Activated CD4-positive, alpha-beta memory T cell treated with anti-CD3 and anti-CD28 coated beads, Interleukin-2, amount 10 ng/mL, durations not matched to agents 7 days and 5 days (primary cell): ENCODE measurements at regions not wholly inside any gene's neighbourhood (a gene's known extent, or its start where the extent isn't known, plus 50 kb on each side); places are given as distances from the start of the nearest gene placed in this dataset.
"Not testable (repeated sequence)": the region's sequence is repeated elsewhere in the genome, so short reads cannot be mapped to it uniquely, and the experiment has no call there.

Experiments
- CTCF ChIA-PET: fragments of 350-600 bp; sonication (Branson Sonifier 250); formaldehyde crosslinking; loops from one replicate; lab custom pipeline; 2021; ENCODE audit warnings: antibody characterized with exemption, inconsistent platforms; lab: Charles Lee
- POLR2A ChIA-PET: fragments of 350-600 bp; sonication (Branson Sonifier 250); formaldehyde crosslinking; loops from one replicate; lab custom pipeline; 2021; ENCODE audit warnings: antibody characterized with exemption; lab: Charles Lee
- DNase-seq: peaks from one replicate; pipeline ENCODE4 v3.0.0-alpha.2; 2020
- H3K27ac Mint-ChIP-seq: one replicate; pipeline ENCODE4 v1.8.0; 2021; ENCODE audit warnings: mild to moderate bottlenecking, mixed read lengths
- H3K27me3 Mint-ChIP-seq: one replicate; pipeline ENCODE4 v1.8.0; 2021; ENCODE audit warnings: mixed read lengths
- H3K36me3 Mint-ChIP-seq: one replicate; pipeline ENCODE4 v1.8.0; 2021; ENCODE audit warnings: low read depth, mixed read lengths
- H3K4me1 Mint-ChIP-seq: one replicate; pipeline ENCODE4 v1.8.0; 2021; ENCODE audit warnings: mixed read lengths
- H3K4me3 Mint-ChIP-seq: one replicate; pipeline ENCODE4 v1.8.0; 2021; ENCODE audit warnings: mild to moderate bottlenecking, mixed read lengths
- H3K9me3 Mint-ChIP-seq: one replicate; pipeline ENCODE4 v1.8.0; 2021; ENCODE audit warnings: mixed read lengths

DNA sequence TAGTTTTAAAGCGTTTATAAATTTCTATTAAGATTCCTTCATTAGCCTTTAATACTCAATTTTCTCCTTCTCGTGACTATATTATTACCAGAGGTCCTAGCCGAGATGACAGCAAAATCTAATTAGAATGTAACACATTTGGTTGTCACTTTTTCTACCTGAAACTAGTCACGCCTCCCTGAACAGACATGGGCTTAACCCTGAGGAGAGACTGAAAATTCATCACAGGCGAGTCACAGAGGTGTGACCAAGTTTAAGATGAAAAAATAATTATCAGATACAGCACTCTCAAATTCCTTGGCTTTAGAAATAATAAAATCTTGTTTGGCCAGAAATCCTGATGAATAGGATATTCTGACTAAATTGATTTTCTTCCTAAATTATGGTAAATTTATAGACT lies 834.4 kb upstream of the SLC39A10 start:
- no peaks in the 10 kb centered on the region for H3K4me1 Mint-ChIP-seq
- H3K27ac Mint-ChIP-seq: no peak overlapping the region
- no peak overlapping the region for H3K4me3 Mint-ChIP-seq

DNA sequence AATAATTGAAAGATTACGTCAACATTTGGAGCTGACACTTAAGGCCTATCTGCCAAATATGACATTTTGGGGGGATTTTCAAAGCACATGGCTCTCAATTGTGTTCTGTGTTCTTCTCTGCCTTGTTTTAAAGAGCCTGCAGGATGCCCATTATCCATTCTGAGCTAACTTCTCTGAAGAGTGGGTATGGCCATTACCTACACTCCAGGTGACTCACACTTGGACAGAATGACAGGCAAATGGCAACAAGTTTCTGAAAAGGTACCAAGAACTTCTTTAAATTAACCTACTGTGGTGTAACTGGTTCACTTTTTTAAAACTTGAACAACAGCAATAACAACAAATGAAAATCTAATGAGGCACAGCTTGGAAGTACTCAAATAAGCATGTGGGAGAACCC lies 834.9 kb upstream of the SLC39A10 start:
- DNase-seq: no peak
- ChIA-PET CTCF (no interaction called here), POLR2A (no interaction called here)
- no peaks in the 10 kb centered on the region for H3K36me3 Mint-ChIP-seq
- H3K27me3 Mint-ChIP-seq: no peaks in the 10 kb centered on the region
- no peak overlapping the region for H3K4me3 Mint-ChIP-seq
- H3K4me1 Mint-ChIP-seq: no peaks in the 10 kb centered on the region
- H3K9me3 Mint-ChIP-seq: no peaks in the 10 kb centered on the region
- no peak overlapping the region for H3K27ac Mint-ChIP-seq

More for the DNA sequence above, 834.4 kb upstream of the SLC39A10 start:
- no peaks in the 10 kb centered on the region for H3K9me3 Mint-ChIP-seq
- no peak for DNase-seq
- H3K27me3 Mint-ChIP-seq: no peaks in the 10 kb centered on the region
- CTCF ChIA-PET: no interaction called here
- POLR2A ChIA-PET: no interaction called here
- H3K36me3 Mint-ChIP-seq: no peaks in the 10 kb centered on the region

DNA sequence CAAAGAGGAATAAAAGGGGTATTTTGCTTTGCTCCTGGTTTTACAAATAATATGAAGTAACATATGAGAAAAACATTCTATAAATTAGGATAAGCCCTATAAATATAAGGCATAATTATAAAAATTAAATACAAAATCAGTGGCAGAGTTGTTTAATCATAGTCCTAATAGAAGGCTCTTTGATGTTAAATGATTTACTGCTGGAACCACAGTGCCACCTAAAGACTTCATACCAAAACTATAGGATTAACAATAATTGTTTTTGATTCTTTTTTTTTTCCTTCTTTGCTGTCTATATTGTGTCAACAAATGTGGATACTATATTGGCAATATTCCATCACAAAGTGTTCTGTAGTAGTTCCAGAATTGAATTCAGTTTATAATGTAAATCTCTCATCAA lies 837.7 kb upstream of the SLC39A10 start:
- H3K27ac Mint-ChIP-seq: no peak overlapping the region
- POLR2A ChIA-PET: no interaction called here
- H3K9me3 Mint-ChIP-seq: no peaks in the 10 kb centered on the region
- no peak overlapping the region for H3K4me3 Mint-ChIP-seq
- H3K36me3 Mint-ChIP-seq: no peaks in the 10 kb centered on the region
- no peak for DNase-seq
- CTCF ChIA-PET: no interaction called here
- no peaks in the 10 kb centered on the region for H3K4me1 Mint-ChIP-seq
- H3K27me3 Mint-ChIP-seq: no peaks in the 10 kb centered on the region

DNA sequence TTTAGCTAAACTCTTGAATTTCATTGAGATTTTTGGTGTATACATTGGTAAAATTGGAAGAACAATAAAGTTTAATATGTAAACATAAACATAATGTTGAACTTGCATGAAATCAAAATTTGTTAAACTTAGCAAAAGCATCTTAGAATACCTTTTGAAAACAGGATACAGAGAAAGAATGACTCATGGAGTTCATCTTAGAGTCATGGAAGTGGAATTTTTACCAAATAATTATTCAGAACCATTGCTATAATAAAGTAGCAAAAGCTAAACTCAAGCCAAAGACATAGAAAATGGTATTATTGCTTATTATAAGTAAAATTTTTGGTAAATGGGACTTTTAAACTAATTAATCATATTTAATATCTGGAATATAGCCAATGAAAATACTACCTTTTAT lies 841.6 kb upstream of the SLC39A10 start:
- CTCF ChIA-PET: no interaction called here
- H3K27ac Mint-ChIP-seq: no peak overlapping the region
- H3K4me3 Mint-ChIP-seq: no peak overlapping the region
- no peak for DNase-seq
- no peaks in the 10 kb centered on the region for H3K27me3 Mint-ChIP-seq
- no peaks in the 10 kb centered on the region for H3K36me3 Mint-ChIP-seq
- H3K4me1 Mint-ChIP-seq: no peaks in the 10 kb centered on the region
- H3K9me3 Mint-ChIP-seq: no peaks in the 10 kb centered on the region
- POLR2A ChIA-PET: no interaction called here

DNA sequence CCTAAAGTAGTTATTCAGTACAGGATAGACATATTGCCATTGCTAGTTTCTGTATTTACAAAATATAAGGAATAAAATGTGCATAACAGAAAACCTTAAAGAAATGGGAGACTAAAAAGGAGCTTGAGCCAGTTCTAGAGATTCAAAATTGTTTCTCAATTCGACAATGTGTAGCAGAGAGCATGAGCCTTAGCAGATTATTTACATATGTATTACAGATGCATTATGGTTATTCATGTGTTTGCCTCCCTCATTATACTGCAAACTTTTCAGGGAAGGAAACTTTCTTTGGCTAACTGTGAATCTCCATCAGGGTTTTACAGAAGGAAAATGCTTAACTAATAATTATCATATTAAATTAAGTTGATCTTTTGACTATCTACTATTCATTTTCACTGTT lies 854.4 kb upstream of the SLC39A10 start:
- POLR2A ChIA-PET: no interaction called here
- CTCF ChIA-PET: no interaction called here
- H3K4me3 Mint-ChIP-seq: no peak overlapping the region
- no peaks in the 10 kb centered on the region for H3K9me3 Mint-ChIP-seq
- H3K36me3 Mint-ChIP-seq: no peaks in the 10 kb centered on the region
- H3K4me1 Mint-ChIP-seq: no peaks in the 10 kb centered on the region
- DNase-seq: no peak
- H3K27me3 Mint-ChIP-seq: no peaks in the 10 kb centered on the region
- no peak overlapping the region for H3K27ac Mint-ChIP-seq

DNA sequence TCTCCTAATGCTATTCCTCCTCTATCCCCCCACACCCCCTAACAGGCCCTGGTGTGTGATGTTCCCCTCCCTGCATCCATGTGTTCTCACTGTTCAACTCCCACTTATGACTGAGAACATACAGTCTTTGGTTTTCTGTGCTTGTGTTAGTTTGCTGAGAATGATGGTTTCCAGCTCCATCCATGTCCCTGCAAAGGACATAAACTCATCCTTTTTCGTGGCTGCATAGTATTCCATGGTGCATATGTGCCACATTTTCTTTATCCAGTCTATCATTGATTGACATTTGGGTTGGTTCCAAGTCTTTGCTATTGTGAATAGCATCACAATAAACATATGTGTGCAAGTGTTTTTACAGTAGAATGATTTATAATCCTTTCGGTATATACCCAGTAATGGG lies 870.0 kb upstream of the SLC39A10 start:
- H3K27me3 Mint-ChIP-seq, H3K4me3 Mint-ChIP-seq, CTCF ChIA-PET, H3K36me3 Mint-ChIP-seq, POLR2A ChIA-PET, H3K4me1 Mint-ChIP-seq, H3K27ac Mint-ChIP-seq, H3K9me3 Mint-ChIP-seq, DNase-seq: not testable (repeated sequence)

DNA sequence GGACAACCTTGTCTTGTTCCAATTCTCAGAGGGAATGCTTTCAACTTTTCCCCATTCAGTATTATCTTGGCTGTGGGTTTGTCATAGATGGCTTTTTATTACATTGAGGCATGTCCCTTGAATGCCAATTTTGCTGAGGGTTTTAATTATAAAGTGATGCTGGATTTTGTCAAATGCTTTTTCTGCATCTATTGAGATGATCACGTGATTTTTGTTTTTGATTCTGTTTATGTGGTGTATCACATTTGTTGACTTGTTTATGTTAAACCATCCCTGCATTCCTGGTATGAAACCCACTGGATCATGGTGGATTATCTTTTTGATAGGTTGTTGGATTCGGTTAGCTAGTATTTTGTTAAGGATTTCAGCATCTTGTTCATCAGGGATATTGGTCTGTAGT lies 885.6 kb upstream of the SLC39A10 start:
- not testable (repeated sequence) for H3K27ac Mint-ChIP-seq
- CTCF ChIA-PET: interaction anchor here (0.6 kb wide), 1 partner anchor 29 kb away, joined by 3 read pairs; no protein-coding TSS in a partner anchor

DNA sequence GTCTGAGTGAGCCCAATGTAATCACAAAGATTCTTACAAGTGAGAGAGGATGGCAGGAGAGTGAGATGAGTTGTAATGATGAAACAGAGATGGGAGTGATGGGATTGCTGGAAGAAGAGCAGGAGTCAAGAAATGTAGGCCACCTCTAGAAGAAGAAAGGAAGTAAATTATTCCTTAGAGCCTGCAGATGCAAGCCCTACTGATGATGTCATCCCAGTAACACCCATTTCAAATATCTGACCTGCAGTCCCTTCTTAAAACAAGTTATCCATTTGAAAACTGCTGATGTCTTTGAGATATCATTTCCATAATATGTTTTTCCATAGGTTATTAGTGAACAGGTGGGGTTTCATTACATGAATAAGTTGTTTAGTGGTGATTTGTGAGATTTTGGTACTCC lies 888.0 kb upstream of the SLC39A10 start:
- Mint-ChIP-seq H3K27me3 (no peaks in the 10 kb centered on the region), H3K9me3 (no peaks in the 10 kb centered on the region), H3K27ac (no peak overlapping the region), H3K4me1 (no peaks in the 10 kb centered on the region), H3K4me3 (no peak overlapping the region), H3K36me3 (no peaks in the 10 kb centered on the region)
- ChIA-PET CTCF (no interaction called here), POLR2A (no interaction called here)
- no peak for DNase-seq

More for the DNA sequence above, 885.6 kb upstream of the SLC39A10 start:
- H3K4me3 Mint-ChIP-seq, H3K36me3 Mint-ChIP-seq, H3K27me3 Mint-ChIP-seq, POLR2A ChIA-PET, H3K4me1 Mint-ChIP-seq, H3K9me3 Mint-ChIP-seq, DNase-seq: not testable (repeated sequence)

DNA sequence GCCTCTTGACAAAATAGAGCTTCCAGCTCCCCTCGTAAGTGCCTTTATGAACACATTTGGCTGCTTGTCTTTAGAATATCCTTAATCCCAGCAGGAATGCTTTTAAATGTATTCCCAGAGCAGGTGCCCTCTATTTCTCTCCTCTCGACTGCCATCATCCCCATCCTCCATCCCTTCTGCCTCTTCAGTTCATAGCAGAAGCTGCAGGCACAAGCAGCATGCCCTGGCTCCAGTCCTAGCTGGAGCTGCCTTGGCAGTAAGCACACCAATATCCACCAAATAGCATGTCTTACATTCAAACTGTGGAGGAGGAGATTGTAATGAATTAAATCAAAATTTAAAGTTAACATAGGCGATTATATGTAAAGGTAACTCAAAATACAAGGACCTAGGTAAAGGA lies 891.3 kb upstream of the SLC39A10 start:
- H3K4me1 Mint-ChIP-seq: no peaks in the 10 kb centered on the region
- no peaks in the 10 kb centered on the region for H3K36me3 Mint-ChIP-seq
- no peaks in the 10 kb centered on the region for H3K9me3 Mint-ChIP-seq
- no peak overlapping the region for H3K4me3 Mint-ChIP-seq
- H3K27ac Mint-ChIP-seq: no peak overlapping the region
- no peak for DNase-seq
- ChIA-PET CTCF (no interaction called here), POLR2A (no interaction called here)
- H3K27me3 Mint-ChIP-seq: no peaks in the 10 kb centered on the region

DNA sequence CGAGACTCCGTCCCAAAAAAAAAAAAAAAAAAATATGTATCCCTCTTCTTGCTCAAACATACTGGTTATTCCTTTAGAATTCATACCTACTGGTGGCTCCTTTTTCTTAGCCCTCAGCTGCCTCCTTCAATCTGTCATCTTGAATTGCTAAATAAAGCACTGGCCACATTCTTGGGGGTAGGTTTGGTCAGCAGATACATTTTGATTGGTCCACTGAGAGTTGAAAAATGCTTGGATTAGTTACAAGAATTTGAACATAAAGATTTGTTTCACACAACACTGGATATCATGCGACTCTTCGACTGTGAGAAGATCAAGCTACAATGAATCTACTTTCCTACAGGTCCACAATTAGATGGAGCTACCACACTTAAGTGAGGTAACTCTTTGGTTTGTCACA lies 906.1 kb upstream of the SLC39A10 start:
- CTCF ChIA-PET: no interaction called here
- Mint-ChIP-seq H3K4me1 (no peaks in the 10 kb centered on the region), H3K36me3 (no peaks in the 10 kb centered on the region), H3K27ac (no peak overlapping the region), H3K4me3 (no peak overlapping the region), H3K27me3 (no peaks in the 10 kb centered on the region), H3K9me3 (no peaks in the 10 kb centered on the region)
- DNase-seq: no peak
- POLR2A ChIA-PET: no interaction called here

DNA sequence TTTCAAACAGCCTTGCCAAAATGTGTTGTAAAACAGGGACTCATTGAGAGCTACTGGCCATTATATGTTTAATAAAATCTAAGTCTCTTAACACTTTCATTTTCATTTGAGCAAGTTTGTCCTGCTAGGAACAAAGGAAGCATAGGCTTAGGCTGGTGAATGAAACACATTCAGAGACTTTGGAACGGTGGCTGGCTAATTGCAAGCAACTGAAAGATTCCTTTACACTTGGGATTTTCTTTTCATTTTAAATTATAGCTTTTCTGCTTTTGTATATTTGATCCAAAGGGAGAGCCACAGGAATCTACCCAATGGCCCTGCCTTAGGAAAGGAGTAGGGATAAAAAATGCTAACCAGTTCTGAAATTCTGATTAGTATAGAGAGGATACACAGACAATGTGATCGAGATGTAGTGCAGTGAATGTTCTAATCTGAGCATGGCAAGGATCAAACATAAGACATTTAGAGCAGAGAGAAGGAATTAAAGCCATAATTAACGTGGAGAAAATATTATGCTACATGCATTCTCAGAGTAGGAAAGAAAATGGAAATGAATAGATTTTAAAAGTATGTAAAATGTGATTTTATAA lies 911.4 kb upstream of the SLC39A10 start:
- POLR2A ChIA-PET: no interaction called here
- Mint-ChIP-seq H3K27me3 (no peaks in the 10 kb centered on the region), H3K9me3 (no peaks in the 10 kb centered on the region), H3K4me3 (no peak overlapping the region), H3K36me3 (no peaks in the 10 kb centered on the region), H3K27ac (no peak overlapping the region), H3K4me1 (no peaks in the 10 kb centered on the region)
- DNase-seq: no peak
- CTCF ChIA-PET: no interaction called here

DNA sequence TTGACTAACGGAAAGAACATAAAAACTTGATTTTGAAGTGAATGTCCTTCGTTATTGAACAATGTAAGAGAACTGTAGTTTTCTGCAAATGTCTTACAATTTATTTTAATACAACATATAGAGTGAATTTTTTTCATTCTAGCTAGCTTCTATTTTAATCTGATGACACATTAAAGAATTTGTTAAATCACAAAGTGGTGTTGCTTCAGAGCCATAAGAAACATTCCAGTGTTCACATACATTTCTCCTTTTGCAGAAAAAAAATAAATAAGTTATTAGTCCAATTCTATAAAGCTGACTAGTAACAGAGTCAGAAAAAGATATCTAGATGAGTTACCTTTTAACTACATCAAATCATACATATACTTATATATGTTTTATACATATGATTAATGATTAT lies 914.3 kb upstream of the SLC39A10 start:
- no peak for DNase-seq
- Mint-ChIP-seq H3K27ac (no peak overlapping the region), H3K4me1 (no peaks in the 10 kb centered on the region), H3K27me3 (no peaks in the 10 kb centered on the region), H3K9me3 (no peaks in the 10 kb centered on the region), H3K36me3 (no peaks in the 10 kb centered on the region), H3K4me3 (no peak overlapping the region)
- ChIA-PET POLR2A (no interaction called here), CTCF (no interaction called here)

DNA sequence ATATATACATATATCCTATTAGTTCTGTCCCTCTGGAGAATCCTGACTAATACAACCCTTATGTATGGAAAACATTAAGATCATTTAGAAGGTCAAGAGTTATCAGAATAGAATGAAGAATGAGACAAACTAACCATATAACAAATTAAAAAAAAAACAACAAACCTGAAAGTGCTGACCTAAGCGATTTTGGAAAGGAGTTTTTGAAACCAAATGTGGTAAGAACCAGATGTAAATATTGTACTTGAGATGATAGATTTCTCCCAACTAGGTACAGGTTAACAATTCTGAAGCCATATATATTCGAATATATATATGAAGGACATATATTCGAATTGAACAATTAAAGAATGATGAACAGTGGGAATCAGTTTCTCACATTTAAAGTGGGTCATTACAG lies 917.8 kb upstream of the SLC39A10 start:
- Mint-ChIP-seq H3K4me3 (no peak overlapping the region), H3K9me3 (no peaks in the 10 kb centered on the region), H3K4me1 (no peaks in the 10 kb centered on the region), H3K36me3 (no peaks in the 10 kb centered on the region), H3K27ac (no peak overlapping the region), H3K27me3 (no peaks in the 10 kb centered on the region)
- ChIA-PET CTCF (no interaction called here), POLR2A (no interaction called here)
- no peak for DNase-seq

DNA sequence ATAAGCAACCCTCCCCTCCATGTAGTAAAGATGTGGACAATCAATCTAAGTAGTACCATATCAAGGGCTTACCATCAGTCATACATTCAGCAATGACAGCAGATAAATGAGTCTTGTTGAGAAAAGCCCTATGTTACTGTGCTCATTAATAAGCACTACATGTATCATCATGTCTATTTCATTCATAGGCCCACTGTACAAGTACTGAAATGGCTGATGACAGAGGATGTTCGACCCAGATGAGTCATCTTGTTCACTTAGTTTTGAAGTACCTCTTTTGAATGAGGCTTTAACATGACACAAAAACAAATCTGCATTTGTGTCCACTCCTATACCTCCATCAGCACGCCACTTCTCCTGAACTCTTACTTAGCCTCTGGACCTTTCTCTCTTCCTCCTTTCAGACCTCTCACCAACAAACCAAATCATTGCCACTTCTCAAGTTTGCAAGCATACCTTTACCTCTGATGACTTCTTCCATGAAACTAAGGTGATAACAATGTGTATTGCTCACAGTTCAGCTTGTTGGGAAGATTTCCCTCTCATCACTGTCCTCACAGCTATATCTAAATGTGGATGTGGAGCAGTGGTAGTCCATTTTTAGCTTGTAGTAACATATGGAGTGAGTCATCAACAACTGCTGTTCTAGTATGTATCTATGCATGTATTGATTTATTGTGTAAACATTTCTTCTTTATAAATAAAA lies 921.0 kb upstream of the SLC39A10 start:
- Mint-ChIP-seq H3K4me3 (no peak overlapping the region), H3K27me3 (no peaks in the 10 kb centered on the region), H3K4me1 (no peaks in the 10 kb centered on the region), H3K9me3 (no peaks in the 10 kb centered on the region), H3K27ac (no peak overlapping the region), H3K36me3 (no peaks in the 10 kb centered on the region)
- no peak for DNase-seq
- CTCF ChIA-PET: no interaction called here
- POLR2A ChIA-PET: no interaction called here
